Vagina (tissue), 2 donors: ENCODE measurements at regions not wholly inside any gene's neighbourhood (a gene's known extent, or its start where the extent isn't known, plus 50 kb on each side); places are given as distances from the start of the nearest gene placed in this dataset.

Experiments
- DNase-seq, 2 donors: peaks; one replicate each; pipeline ENCODE4 v3.0.0-alpha.2; 2017; ENCODE audit errors: extremely low spot score in 2 of 2
- H3K27ac ChIP-seq: fragments of 200-600 bp; sonication (generic); one replicate; pipeline ENCODE4 v1.5.1; 2019
- H3K27me3 ChIP-seq: fragments of 200-600 bp; sonication (generic); one replicate; pipeline ENCODE4 v1.5.1; 2019
- H3K36me3 ChIP-seq, 2 donors: fragments of 200-600 bp; sonication (generic); one replicate each; pipeline ENCODE4 v1.5.1; 2017 to 2019
- H3K4me1 ChIP-seq: fragments of 200-600 bp; sonication (generic); one replicate; pipeline ENCODE4 v1.5.1; 2019
- H3K4me3 ChIP-seq, 2 donors: fragments of 200-600 bp; sonication (generic); 1 replicate in 1 of 2; 2 replicates in 1 of 2; pipeline ENCODE4 v1.5.1; 2016 to 2019
- H3K9me3 ChIP-seq: fragments of 200-600 bp; sonication (generic); one replicate; pipeline ENCODE4 v1.5.1; 2019
- CTCF ChIP-seq, 3 experiments: fragments of 450-650 bp in 2 of 3; fragments of 200-600 bp in 1 of 3; sonication (generic) in 1 of 3; IDR thresholded peaks; one replicate each; pipeline ENCODE4 v1.5.1; 2017 to 2019; ENCODE audit warnings: antibody characterized with exemption in 3 of 3, mild to moderate bottlenecking in 2 of 3, moderate library complexity in 2 of 3
- POLR2A ChIP-seq, 2 donors: fragments of 450-650 bp; IDR thresholded peaks; one replicate each; pipeline ENCODE4 v1.6.1; 2017; ENCODE audit warnings: antibody characterized with exemption in 2 of 2, mild to moderate bottlenecking in 2 of 2, moderate library complexity in 2 of 2
- POLR2AphosphoS5 ChIP-seq, 2 donors: sonication (generic); formaldehyde crosslinking; IDR thresholded peaks; one replicate each; pipeline ENCODE4 v1.9.0; 2017; ENCODE audit warnings: antibody characterized with exemption in 2 of 2, mild to moderate bottlenecking in 2 of 2, low read depth in 1 of 2; ENCODE audit not compliant: insufficient read depth in 1 of 2
- intact Hi-C: fragments of 100-400 bp; cut with DNase I; formaldehyde crosslinking; loops from one replicate; pipeline ENCODE4 v1.15.1; 2023

GRCh38 chr1:34450325-34450724 lies 273.6 kb downstream of the C1orf94 start:
- TF ChIP-seq POLR2AphosphoS5 (IDR thresholded peaks at IDR 0.05; ENCODE audit: insufficient read depth in 1 of 2, low read depth in 1 of 2) (no peak), POLR2A (IDR thresholded peaks at IDR 0.05) (no peak), CTCF (IDR thresholded peaks at IDR 0.05) (no peak)
- no peak for DNase-seq
- no peak overlapping the region for H3K27ac ChIP-seq
- intact Hi-C loops = no loop called here
- no peaks in the 10 kb centered on the region for H3K36me3 ChIP-seq
- H3K4me1 ChIP-seq = no peaks in the 10 kb centered on the region
- H3K4me3 ChIP-seq = no peak overlapping the region
- no peaks in the 10 kb centered on the region for H3K27me3 ChIP-seq
- no peaks in the 10 kb centered on the region for H3K9me3 ChIP-seq

GRCh38 chr1:34452451-34452850 lies 275.7 kb downstream of the C1orf94 start:
- no peaks in the 10 kb centered on the region for H3K27me3 ChIP-seq
- intact Hi-C loops = no loop called here
- no peaks in the 10 kb centered on the region for H3K36me3 ChIP-seq
- no peak overlapping the region for H3K27ac ChIP-seq
- H3K4me1 ChIP-seq = no peaks in the 10 kb centered on the region
- no peaks in the 10 kb centered on the region for H3K9me3 ChIP-seq
- H3K4me3 ChIP-seq = no peak overlapping the region
- TF ChIP-seq POLR2A (IDR thresholded peaks at IDR 0.05) (no peak), POLR2AphosphoS5 (IDR thresholded peaks at IDR 0.05; ENCODE audit: insufficient read depth in 1 of 2, low read depth in 1 of 2) (no peak), CTCF (IDR thresholded peaks at IDR 0.05) (no peak)
- DNase-seq = no peak

GRCh38 chr1:34455121-34455520 lies 278.4 kb downstream of the C1orf94 start:
- DNase-seq = no peak
- TF ChIP-seq POLR2A (IDR thresholded peaks at IDR 0.05) (no peak), POLR2AphosphoS5 (IDR thresholded peaks at IDR 0.05; ENCODE audit: insufficient read depth in 1 of 2, low read depth in 1 of 2) (no peak), CTCF (IDR thresholded peaks at IDR 0.05) (no peak)
- Histone ChIP-seq H3K36me3 (no peaks in the 10 kb centered on the region), H3K4me1 (no peaks in the 10 kb centered on the region), H3K9me3 (no peaks in the 10 kb centered on the region), H3K27me3 (no peaks in the 10 kb centered on the region), H3K27ac (no peak overlapping the region), H3K4me3 (no peak overlapping the region)
- intact Hi-C loops = no loop called here

GRCh38 chr1:34460193-34460592 lies 283.5 kb downstream of the C1orf94 start:
- no peak overlapping the region for H3K4me3 ChIP-seq
- H3K27me3 ChIP-seq = no peaks in the 10 kb centered on the region
- intact Hi-C loops = no loop called here
- H3K9me3 ChIP-seq = no peaks in the 10 kb centered on the region
- DNase-seq = no peak
- H3K36me3 ChIP-seq = no peaks in the 10 kb centered on the region
- no peak overlapping the region for H3K27ac ChIP-seq
- TF ChIP-seq POLR2A (IDR thresholded peaks at IDR 0.05) (no peak), CTCF (IDR thresholded peaks at IDR 0.05) (peak in 1 of 3 experiments; percentile 13)
- H3K4me1 ChIP-seq = no peaks in the 10 kb centered on the region

GRCh38 chr1:34470401-34470800 lies 284.4 kb upstream of the GJB5 start:
- no peaks in the 10 kb centered on the region for H3K9me3 ChIP-seq
- no peak overlapping the region for H3K27ac ChIP-seq
- H3K36me3 ChIP-seq = no peaks in the 10 kb centered on the region
- intact Hi-C loops = no loop called here
- peak; percentile 49 to 81 for DNase-seq
- TF ChIP-seq POLR2A (IDR thresholded peaks at IDR 0.05) (no peak), CTCF (IDR thresholded peaks at IDR 0.05) (no peak), POLR2AphosphoS5 (IDR thresholded peaks at IDR 0.05; ENCODE audit: insufficient read depth in 1 of 2, low read depth in 1 of 2) (no peak)
- no peak overlapping the region for H3K4me3 ChIP-seq
- H3K27me3 ChIP-seq = no peaks in the 10 kb centered on the region
- no peaks in the 10 kb centered on the region for H3K4me1 ChIP-seq
